ENCODE measurements at regions not wholly inside any gene's neighbourhood (a gene's known extent, or its start where the extent isn't known, plus 50 kb on each side); places are given as distances from the start of the nearest gene placed in this dataset.

GRCh38 chr12:127286281-127286680, 980.7 kb upstream of the TMEM132C start:
- no peak for DNase-seq (ENCODE audit: low read depth)
- H3K4me3 ChIP-seq (ENCODE audit: low read depth, low read length), result no peak overlapping the region
- no peak for TF ChIP-seq CTCF (IDR thresholded peaks at IDR 0.05; ENCODE audit: insufficient read depth, low read depth, low read length)

- TF ChIP-seq CTCF (IDR thresholded peaks at IDR 0.05; ENCODE audit: insufficient read depth, low read depth, low read length), result no peak
- no peak for DNase-seq (ENCODE audit: low read depth)
- H3K4me3 ChIP-seq (ENCODE audit: low read depth, low read length), result no peak overlapping the region
These were observed 979.7 kb upstream of the TMEM132C start for GRCh38 chr12:127287256-127287655.

GRCh38 chr12:127290251-127290650, 976.7 kb upstream of the TMEM132C start:
- DNase-seq (ENCODE audit: low read depth), result no peak
- H3K4me3 ChIP-seq (ENCODE audit: low read depth, low read length), result no peak overlapping the region
- TF ChIP-seq CTCF (IDR thresholded peaks at IDR 0.05; ENCODE audit: insufficient read depth, low read depth, low read length), result no peak

- DNase-seq (ENCODE audit: low read depth), result no peak
These were observed 974.2 kb upstream of the TMEM132C start for GRCh38 chr12:127292736-127293135.

GRCh38 chr12:127293507-127294310, 973.3 kb upstream of the TMEM132C start:
- peak; percentile 42 for DNase-seq (ENCODE audit: low read depth)
- H3K4me3 ChIP-seq (ENCODE audit: low read depth, low read length), result no peak overlapping the region
- TF ChIP-seq CTCF (IDR thresholded peaks at IDR 0.05; ENCODE audit: insufficient read depth, low read depth, low read length), result peak; percentile 65

More at GRCh38 chr12:127292736-127293135, 974.2 kb upstream of the TMEM132C start:
- no peak overlapping the region for H3K4me3 ChIP-seq (ENCODE audit: low read depth, low read length)
- TF ChIP-seq CTCF (IDR thresholded peaks at IDR 0.05; ENCODE audit: insufficient read depth, low read depth, low read length), result no peak

- DNase-seq (ENCODE audit: low read depth), result no peak
- no peak for TF ChIP-seq CTCF (IDR thresholded peaks at IDR 0.05; ENCODE audit: insufficient read depth, low read depth, low read length)
- H3K4me3 ChIP-seq (ENCODE audit: low read depth, low read length), result no peak overlapping the region
These were observed 972.2 kb upstream of the TMEM132C start for GRCh38 chr12:127294651-127295210.
